Liver (tissue), 2 donors: ENCODE measurements at regions not wholly inside any gene's neighbourhood (a gene's known extent, or its start where the extent isn't known, plus 50 kb on each side); places are given as distances from the start of the nearest gene placed in this dataset.

Experiments used
- YY1 ChIP-seq: IDR thresholded peaks from 2 replicates; pipeline ENCODE4 v1.6.1; 2016; ENCODE audit warnings: antibody characterized with exemption, mild to moderate bottlenecking
- TF ChIP-seq, protein P1 (sequence below): fragments of 150-350 bp; IDR thresholded peaks from 2 replicates; pipeline ENCODE4 v1.5.1; 2017; ENCODE audit warnings: improper control_type of control experiment, low read depth, low read length; ENCODE audit not compliant: missing input control
- donor health status: healthy.

DNA sequence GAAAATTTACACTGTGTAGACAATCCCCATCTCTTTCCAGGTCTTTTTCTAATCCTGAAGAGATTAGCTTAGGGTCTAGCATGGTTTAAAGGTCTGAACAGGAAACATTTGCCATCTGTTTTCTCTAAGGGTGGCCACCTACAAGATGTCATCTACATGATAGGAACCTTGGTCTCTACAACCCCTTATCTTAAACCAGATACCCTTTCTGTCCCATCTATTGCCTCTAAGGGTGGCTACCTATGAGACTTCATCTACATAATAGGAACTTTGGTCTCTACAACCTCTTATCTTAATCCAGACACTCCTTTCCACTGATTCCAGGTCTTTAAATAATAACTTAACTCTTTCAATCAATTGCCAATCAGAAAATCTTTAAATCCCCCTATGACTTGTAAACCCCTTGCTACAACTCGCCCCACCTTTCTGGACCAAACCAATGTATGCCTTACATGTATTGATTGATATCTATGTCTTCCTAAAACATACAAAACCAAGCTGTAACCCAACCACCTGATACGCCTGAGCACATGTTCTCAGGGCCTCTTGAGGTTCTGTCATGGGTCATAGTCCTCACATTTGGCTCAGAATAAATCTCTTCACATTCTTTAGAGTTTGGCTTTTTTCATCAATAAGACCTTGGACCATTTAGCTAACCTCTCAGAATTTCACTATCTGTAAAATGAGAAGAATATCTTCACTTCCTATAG is 605.0 kb downstream of the TUSC7 start:
- TF ChIP-seq, protein P1, sequence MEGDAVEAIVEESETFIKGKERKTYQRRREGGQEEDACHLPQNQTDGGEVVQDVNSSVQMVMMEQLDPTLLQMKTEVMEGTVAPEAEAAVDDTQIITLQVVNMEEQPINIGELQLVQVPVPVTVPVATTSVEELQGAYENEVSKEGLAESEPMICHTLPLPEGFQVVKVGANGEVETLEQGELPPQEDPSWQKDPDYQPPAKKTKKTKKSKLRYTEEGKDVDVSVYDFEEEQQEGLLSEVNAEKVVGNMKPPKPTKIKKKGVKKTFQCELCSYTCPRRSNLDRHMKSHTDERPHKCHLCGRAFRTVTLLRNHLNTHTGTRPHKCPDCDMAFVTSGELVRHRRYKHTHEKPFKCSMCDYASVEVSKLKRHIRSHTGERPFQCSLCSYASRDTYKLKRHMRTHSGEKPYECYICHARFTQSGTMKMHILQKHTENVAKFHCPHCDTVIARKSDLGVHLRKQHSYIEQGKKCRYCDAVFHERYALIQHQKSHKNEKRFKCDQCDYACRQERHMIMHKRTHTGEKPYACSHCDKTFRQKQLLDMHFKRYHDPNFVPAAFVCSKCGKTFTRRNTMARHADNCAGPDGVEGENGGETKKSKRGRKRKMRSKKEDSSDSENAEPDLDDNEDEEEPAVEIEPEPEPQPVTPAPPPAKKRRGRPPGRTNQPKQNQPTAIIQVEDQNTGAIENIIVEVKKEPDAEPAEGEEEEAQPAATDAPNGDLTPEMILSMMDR: no peak
- no peak for TF ChIP-seq YY1
